Upper lobe of left lung (tissue), 6 donors: ENCODE measurements at regions not wholly inside any gene's neighbourhood (a gene's known extent, or its start where the extent isn't known, plus 50 kb on each side); places are given as distances from the start of the nearest gene placed in this dataset.

ENCODE experiments used
- ATAC-seq, 2 donors: fragments of 200-7000 bp; cut with Tn5 transposase; one replicate each; pipeline ENCODE4 v1.9.1; 2022; ENCODE audit warnings: mild to moderate bottlenecking in 2 of 2, moderate library complexity in 2 of 2; ENCODE audit not compliant: low FRiP score in 2 of 2
- DNase-seq, 2 donors: peaks; one replicate each; pipeline ENCODE4 v3.0.0-alpha.2; 2019 to 2020
- H3K27ac ChIP-seq, 4 donors: fragments of 200-600 bp; sonication (generic); one replicate each; pipeline ENCODE4 v1.5.1; 2016 to 2019
- H3K27me3 ChIP-seq, 4 donors: fragments of 200-600 bp; sonication (generic); one replicate each; pipeline ENCODE4 v1.5.1; 2017 to 2019
- H3K36me3 ChIP-seq, 4 donors: fragments of 200-600 bp; sonication (generic); one replicate each; pipeline ENCODE4 v1.5.1; 2016 to 2019
- H3K4me1 ChIP-seq, 4 donors: fragments of 200-600 bp; sonication (generic); one replicate each; pipeline ENCODE4 v1.5.1; 2018 to 2019
- H3K4me3 ChIP-seq, 4 donors: fragments of 200-600 bp; sonication (generic); one replicate each; pipeline ENCODE4 v1.5.1; 2017 to 2019; ENCODE audit warnings: mild to moderate bottlenecking in 2 of 4, moderate library complexity in 1 of 4
- H3K9me3 ChIP-seq, 4 donors: fragments of 200-600 bp; sonication (generic); one replicate each; pipeline ENCODE4 v1.5.1; 2018 to 2019
- CTCF ChIP-seq, 6 experiments: fragments of 450-650 bp in 4 of 6; fragments of 200-600 bp in 2 of 6; sonication (generic) in 2 of 6; IDR thresholded peaks; one replicate each; pipeline ENCODE4 v1.5.1; 2016 to 2019; ENCODE audit warnings: antibody characterized with exemption in 6 of 6
- EP300 ChIP-seq, 4 donors: sonication (generic); formaldehyde crosslinking; IDR thresholded peaks; one replicate each; pipeline ENCODE4 v1.5.1; 2017; ENCODE audit warnings: antibody characterized with exemption in 4 of 4, control low read depth in 2 of 4
- POLR2A ChIP-seq, 4 donors: fragments of 450-650 bp; IDR thresholded peaks; one replicate each; pipeline ENCODE4 v1.5.1; 2016 to 2017; ENCODE audit warnings: antibody characterized with exemption in 4 of 4, mild to moderate bottlenecking in 2 of 4
- POLR2AphosphoS5 ChIP-seq, 2 donors: sonication (generic); formaldehyde crosslinking; IDR thresholded peaks; one replicate each; pipeline ENCODE4 v1.5.1; 2017; ENCODE audit warnings: antibody characterized with exemption in 2 of 2
- WGBS, 2 donors: methylation state at CpG; one replicate each; pipeline ENCODE4 v1.1.5; 2017 to 2018; 5-methylcytosine and 5-hydroxymethylcytosine counted together
- donor health status: DM: no; HTN: no; CAD: no; lungs with moderate emphysema.
- donor health status: DM: no; HTN: yes; CAD: no; lungs with severe emphysema.

- peaks cover 0 to 3% (median 1%) of the 10 kb centered on the region in 4 donors for H3K9me3 ChIP-seq
- 74 to 76% methylated on average over 7 of the region's 7 CpGs for WGBS, 2 donors
- no peak overlapping the region for H3K4me3 ChIP-seq
- H3K27me3 ChIP-seq, result no peaks in the 10 kb centered on the region
- TF ChIP-seq POLR2AphosphoS5 (IDR thresholded peaks at IDR 0.05), result no peak
- no peak for TF ChIP-seq EP300 (IDR thresholded peaks at IDR 0.05)
- TF ChIP-seq CTCF (IDR thresholded peaks at IDR 0.05), result no peak
- TF ChIP-seq POLR2A (IDR thresholded peaks at IDR 0.05), result no peak
- H3K4me1 ChIP-seq, result no peaks in the 10 kb centered on the region
- DNase-seq (no peak), ATAC-seq (no peak)
- no peak overlapping the region for H3K27ac ChIP-seq
- H3K36me3 ChIP-seq, result no peaks in the 10 kb centered on the region
Observed at GRCh38 chr17:5933430-5933829, 136.7 kb upstream of the WSCD1 start.

- Histone ChIP-seq H3K27ac (no peak overlapping the region), H3K9me3 (no peaks in the 10 kb centered on the region), H3K27me3 (no peaks in the 10 kb centered on the region), H3K4me1 (no peaks in the 10 kb centered on the region), H3K36me3 (no peaks in the 10 kb centered on the region), H3K4me3 (no peak overlapping the region)
- DNase-seq, result no peak
- ATAC-seq, result no peak
- TF ChIP-seq CTCF (IDR thresholded peaks at IDR 0.05) (no peak), EP300 (IDR thresholded peaks at IDR 0.05) (no peak), POLR2A (IDR thresholded peaks at IDR 0.05) (no peak), POLR2AphosphoS5 (IDR thresholded peaks at IDR 0.05) (no peak)
- WGBS, 2 donors, result 78 to 90% methylated on average over 5 of the region's 5 CpGs
Observed at GRCh38 chr17:5941258-5941657, 128.9 kb upstream of the WSCD1 start.

- H3K27ac ChIP-seq, result no peak overlapping the region
- no peaks in the 10 kb centered on the region for H3K4me1 ChIP-seq
- no peak for ATAC-seq
- DNase-seq, result no peak
- WGBS, 2 donors, result 39 to 54% methylated on average over 7 of the region's 7 CpGs
- no peaks in the 10 kb centered on the region for H3K9me3 ChIP-seq
- H3K4me3 ChIP-seq, result no peak overlapping the region
- no peak for TF ChIP-seq POLR2AphosphoS5 (IDR thresholded peaks at IDR 0.05)
- TF ChIP-seq CTCF (IDR thresholded peaks at IDR 0.05), result no peak
- no peak for TF ChIP-seq POLR2A (IDR thresholded peaks at IDR 0.05)
- no peak for TF ChIP-seq EP300 (IDR thresholded peaks at IDR 0.05)
- no peaks in the 10 kb centered on the region for H3K27me3 ChIP-seq
- no peaks in the 10 kb centered on the region for H3K36me3 ChIP-seq
Observed at GRCh38 chr17:5942687-5943086, 127.5 kb upstream of the WSCD1 start.

- ATAC-seq, result no peak
- no peaks in the 10 kb centered on the region for H3K9me3 ChIP-seq
Observed at GRCh38 chr17:5943232-5943631, 126.9 kb upstream of the WSCD1 start.

More at GRCh38 chr17:5943232-5943631, 126.9 kb upstream of the WSCD1 start:
- H3K27me3 ChIP-seq, result no peaks in the 10 kb centered on the region
- H3K27ac ChIP-seq, result no peak overlapping the region
- no peak for DNase-seq
- H3K36me3 ChIP-seq, result no peaks in the 10 kb centered on the region
- no peak overlapping the region for H3K4me3 ChIP-seq
- H3K4me1 ChIP-seq, result no peaks in the 10 kb centered on the region
- TF ChIP-seq CTCF (IDR thresholded peaks at IDR 0.05), result no peak
- no peak for TF ChIP-seq EP300 (IDR thresholded peaks at IDR 0.05)
- TF ChIP-seq POLR2A (IDR thresholded peaks at IDR 0.05), result no peak
- TF ChIP-seq POLR2AphosphoS5 (IDR thresholded peaks at IDR 0.05), result no peak
- WGBS, 2 donors, result 37 to 44% methylated on average over 7 of the region's 7 CpGs
